OCI-LY1 (cell line): ENCODE measurements at regions not wholly inside any gene's neighbourhood (a gene's known extent, or its start where the extent isn't known, plus 50 kb on each side); places are given as distances from the start of the nearest gene placed in this dataset.

Experiments
- EZH2 ChIP-seq: fragments of 200-600 bp; sonication (generic), shearing (Covaris generic); IDR thresholded peaks from 2 replicates; pipeline ENCODE4 v1.8.0; 2017; ENCODE audit warnings: borderline replicate concordance, mixed run types, mild to moderate bottlenecking, antibody characterized with exemption, low read length, moderate library complexity, mixed read lengths
- TF ChIP-seq, protein P1 (sequence below): fragments of 200-600 bp; sonication (generic), shearing (Covaris generic); IDR thresholded peaks from 2 replicates; pipeline ENCODE4 v1.5.1; 2017; ENCODE audit warnings: mild to moderate bottlenecking, antibody characterized with exemption, low read length, moderate library complexity, mixed read lengths

DNA sequence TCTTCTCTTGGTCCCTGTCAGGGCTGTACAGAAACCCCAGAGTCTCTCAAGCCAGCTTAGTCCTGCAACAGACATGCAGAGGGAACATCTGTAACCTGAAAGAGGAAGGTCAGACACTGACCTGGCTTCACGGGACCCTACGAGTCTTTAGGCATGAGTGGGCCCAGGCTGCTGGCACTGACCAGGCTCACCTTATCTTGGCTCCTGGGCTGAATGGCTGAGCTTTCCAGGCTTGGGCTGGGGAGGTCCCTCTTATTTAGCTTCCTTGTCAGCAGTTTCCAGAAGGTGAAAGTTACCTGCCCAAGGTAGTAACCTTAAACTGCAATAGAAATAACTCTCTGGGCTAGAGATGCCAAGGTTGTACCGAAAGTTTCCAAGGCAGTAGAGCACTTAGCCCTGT, 58.4 kb upstream of the FUT8 start:
- TF ChIP-seq, protein P1, sequence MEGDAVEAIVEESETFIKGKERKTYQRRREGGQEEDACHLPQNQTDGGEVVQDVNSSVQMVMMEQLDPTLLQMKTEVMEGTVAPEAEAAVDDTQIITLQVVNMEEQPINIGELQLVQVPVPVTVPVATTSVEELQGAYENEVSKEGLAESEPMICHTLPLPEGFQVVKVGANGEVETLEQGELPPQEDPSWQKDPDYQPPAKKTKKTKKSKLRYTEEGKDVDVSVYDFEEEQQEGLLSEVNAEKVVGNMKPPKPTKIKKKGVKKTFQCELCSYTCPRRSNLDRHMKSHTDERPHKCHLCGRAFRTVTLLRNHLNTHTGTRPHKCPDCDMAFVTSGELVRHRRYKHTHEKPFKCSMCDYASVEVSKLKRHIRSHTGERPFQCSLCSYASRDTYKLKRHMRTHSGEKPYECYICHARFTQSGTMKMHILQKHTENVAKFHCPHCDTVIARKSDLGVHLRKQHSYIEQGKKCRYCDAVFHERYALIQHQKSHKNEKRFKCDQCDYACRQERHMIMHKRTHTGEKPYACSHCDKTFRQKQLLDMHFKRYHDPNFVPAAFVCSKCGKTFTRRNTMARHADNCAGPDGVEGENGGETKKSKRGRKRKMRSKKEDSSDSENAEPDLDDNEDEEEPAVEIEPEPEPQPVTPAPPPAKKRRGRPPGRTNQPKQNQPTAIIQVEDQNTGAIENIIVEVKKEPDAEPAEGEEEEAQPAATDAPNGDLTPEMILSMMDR, result no peak
- no peak for TF ChIP-seq EZH2
